RWPE2 (cell line): ENCODE measurements at regions not wholly inside any gene's neighbourhood (a gene's known extent, or its start where the extent isn't known, plus 50 kb on each side); places are given as distances from the start of the nearest gene placed in this dataset.

Source experiments
- ATAC-seq: fragments of 200-7000 bp; cut with Tn5 transposase; 3 replicates; pipeline ENCODE4 v1.9.1; 2021; ENCODE audit warnings: low read depth
- DNase-seq: peaks from one replicate; pipeline ENCODE4 v3.0.0-alpha.2; 2020; ENCODE audit warnings: low spot score
- H3K27ac ChIP-seq: fragments of 450-650 bp; 2 replicates; pipeline ENCODE4 v1.5.1; 2017; ENCODE audit warnings: mild to moderate bottlenecking; ENCODE audit not compliant: poor library complexity, severe bottlenecking
- H3K27me3 ChIP-seq: fragments of 250-450 bp; sonication (Bioruptor Pico); 2 replicates; pipeline ENCODE4 v1.5.1; 2021; ENCODE audit warnings: mild to moderate bottlenecking, moderate library complexity; ENCODE audit not compliant: insufficient read depth, poor library complexity, severe bottlenecking
- H3K36me3 ChIP-seq: fragments of 250-450 bp; sonication (Bioruptor Pico); 2 replicates; pipeline ENCODE4 v1.5.1; 2020; ENCODE audit warnings: low read depth, mild to moderate bottlenecking, moderate library complexity
- H3K4me1 ChIP-seq: fragments of 250-450 bp; sonication (Bioruptor Pico); 2 replicates; pipeline ENCODE4 v1.5.1; 2021; ENCODE audit warnings: mild to moderate bottlenecking, moderate library complexity; ENCODE audit not compliant: insufficient read depth, poor library complexity, severe bottlenecking
- H3K4me3 ChIP-seq: fragments of 250-450 bp; sonication (Bioruptor Pico); 2 replicates; pipeline ENCODE4 v1.5.1; 2021; ENCODE audit warnings: mild to moderate bottlenecking, moderate library complexity; ENCODE audit not compliant: severe bottlenecking
- H3K9me3 ChIP-seq: fragments of 250-450 bp; sonication (Bioruptor Pico); 2 replicates; pipeline ENCODE4 v1.5.1; 2021; ENCODE audit warnings: mild to moderate bottlenecking, moderate library complexity; ENCODE audit not compliant: severe bottlenecking
- TF ChIP-seq, protein P1 (sequence below): fragments of 450-650 bp; IDR thresholded peaks from one replicate; pipeline ENCODE4 v1.5.1; 2017; ENCODE audit warnings: mild to moderate bottlenecking, moderate library complexity; ENCODE audit not compliant: poor library complexity, severe bottlenecking

- Histone ChIP-seq H3K36me3 (no peaks in the 10 kb centered on the region), H3K27me3 (peaks cover 44% of the 10 kb centered on the region), H3K9me3 (no peaks in the 10 kb centered on the region), H3K4me1 (no peaks in the 10 kb centered on the region), H3K27ac (no peak overlapping the region), H3K4me3 (peak overlapping the region; percentile 38)
- ATAC-seq: peak; percentile 17; the same call in 2 of the 3 replicates
- TF ChIP-seq, protein P1, sequence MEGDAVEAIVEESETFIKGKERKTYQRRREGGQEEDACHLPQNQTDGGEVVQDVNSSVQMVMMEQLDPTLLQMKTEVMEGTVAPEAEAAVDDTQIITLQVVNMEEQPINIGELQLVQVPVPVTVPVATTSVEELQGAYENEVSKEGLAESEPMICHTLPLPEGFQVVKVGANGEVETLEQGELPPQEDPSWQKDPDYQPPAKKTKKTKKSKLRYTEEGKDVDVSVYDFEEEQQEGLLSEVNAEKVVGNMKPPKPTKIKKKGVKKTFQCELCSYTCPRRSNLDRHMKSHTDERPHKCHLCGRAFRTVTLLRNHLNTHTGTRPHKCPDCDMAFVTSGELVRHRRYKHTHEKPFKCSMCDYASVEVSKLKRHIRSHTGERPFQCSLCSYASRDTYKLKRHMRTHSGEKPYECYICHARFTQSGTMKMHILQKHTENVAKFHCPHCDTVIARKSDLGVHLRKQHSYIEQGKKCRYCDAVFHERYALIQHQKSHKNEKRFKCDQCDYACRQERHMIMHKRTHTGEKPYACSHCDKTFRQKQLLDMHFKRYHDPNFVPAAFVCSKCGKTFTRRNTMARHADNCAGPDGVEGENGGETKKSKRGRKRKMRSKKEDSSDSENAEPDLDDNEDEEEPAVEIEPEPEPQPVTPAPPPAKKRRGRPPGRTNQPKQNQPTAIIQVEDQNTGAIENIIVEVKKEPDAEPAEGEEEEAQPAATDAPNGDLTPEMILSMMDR: peak; percentile 35
- no peak for DNase-seq
Observed at GRCh38 chr2:71277536-71278103, 50.7 kb upstream of the PAIP2B start.

DNA sequence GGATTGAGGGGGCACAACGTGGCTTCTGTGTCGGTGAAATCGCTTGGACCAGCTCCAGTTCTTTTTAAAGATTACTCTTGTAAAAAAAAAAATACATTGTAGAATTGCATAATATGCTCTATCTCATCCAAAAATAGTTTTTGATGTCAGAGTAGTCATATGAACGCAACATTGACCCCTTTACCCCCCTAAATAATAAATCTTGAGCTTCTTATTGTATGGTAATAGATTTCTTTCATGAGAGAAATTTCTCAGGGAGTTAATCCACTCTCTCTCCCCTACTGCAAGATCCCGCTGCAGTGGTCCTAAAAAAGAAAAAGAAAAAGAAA lies 50.2 kb upstream of the PAIP2B start:
- no peak for DNase-seq
- H3K9me3 ChIP-seq: no peaks in the 10 kb centered on the region
- H3K27me3 ChIP-seq: peaks cover 47% of the 10 kb centered on the region
- H3K4me1 ChIP-seq: no peaks in the 10 kb centered on the region
- H3K27ac ChIP-seq: peak overlapping the region; percentile 53
- TF ChIP-seq, protein P1: no peak
- ATAC-seq: no peak
- H3K36me3 ChIP-seq: no peaks in the 10 kb centered on the region
- peak overlapping the region; percentile 38 for H3K4me3 ChIP-seq

- peak overlapping the region; percentile 38 for H3K4me3 ChIP-seq
- peak; percentile 86 for DNase-seq
- no peaks in the 10 kb centered on the region for H3K36me3 ChIP-seq
- H3K9me3 ChIP-seq: no peaks in the 10 kb centered on the region
- ATAC-seq: peak; percentile 95
- no peaks in the 10 kb centered on the region for H3K4me1 ChIP-seq
- H3K27ac ChIP-seq: peak overlapping the region; percentile 53
- peaks cover 44% of the 10 kb centered on the region for H3K27me3 ChIP-seq
- TF ChIP-seq, protein P1: no peak
Observed at GRCh38 chr2:71276311-71277146, 49.6 kb upstream of the PAIP2B start.
